GM08714 (cell line): ENCODE measurements at regions not wholly inside any gene's neighbourhood (a gene's known extent, or its start where the extent isn't known, plus 50 kb on each side); places are given as distances from the start of the nearest gene placed in this dataset.
"Not testable (repeated sequence)": the region's sequence is repeated elsewhere in the genome, so short reads cannot be mapped to it uniquely, and the experiment has no call there.

Experiments used
- H3K4me3 ChIP-seq: fragments of 200-500 bp; sonication (Bioruptor generic); 2 replicates; pipeline ENCODE4 v1.5.1; 2014; ENCODE audit warnings: mild to moderate bottlenecking, low read length, inconsistent platforms
- ZNF274 ChIP-seq: IDR thresholded peaks from 2 replicates; pipeline ENCODE4 v1.6.1; 2012; ENCODE audit warnings: mild to moderate bottlenecking, low read depth, low read length

DNA sequence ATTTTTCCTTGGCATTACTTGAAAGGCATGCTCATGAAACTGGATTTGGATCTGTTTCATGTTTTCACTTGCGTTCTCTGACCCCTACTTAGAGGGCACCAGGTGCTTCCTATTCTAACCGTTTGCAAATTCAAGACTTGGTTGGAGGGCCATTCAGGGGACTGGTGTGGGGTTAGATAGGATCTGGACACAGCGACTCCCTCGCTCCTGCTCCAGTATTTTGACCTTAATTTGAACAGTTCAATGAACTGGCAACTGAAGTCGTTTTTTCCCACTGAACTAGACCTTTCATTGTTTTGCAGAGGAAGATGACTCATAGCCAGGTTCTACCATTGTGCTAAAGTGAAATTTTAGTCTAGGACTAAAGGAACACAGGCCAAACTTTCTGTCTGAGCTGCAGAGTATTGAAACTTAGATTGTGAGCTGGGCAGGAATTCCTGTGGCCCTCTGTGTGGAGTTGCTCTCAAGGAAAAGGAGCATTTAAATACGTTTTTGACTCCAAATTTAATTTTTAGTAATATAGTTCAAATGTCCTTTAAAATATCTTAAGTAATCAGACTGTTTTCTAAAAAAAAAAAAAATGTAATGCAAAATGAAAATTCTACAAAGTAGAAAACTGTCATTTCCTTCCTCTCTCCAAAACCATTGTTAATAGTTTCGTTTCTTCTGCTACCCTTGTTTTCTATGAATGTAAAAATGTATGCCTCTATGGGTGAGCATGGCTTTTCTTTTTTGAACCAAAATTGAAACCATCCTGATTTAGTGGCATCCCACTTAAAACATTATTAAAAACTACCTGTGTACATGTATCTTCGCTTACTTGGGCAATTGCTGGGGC is 64.8 kb downstream of the UTRN start:
- H3K4me3 ChIP-seq: peak overlapping the region; percentile 34

DNA sequence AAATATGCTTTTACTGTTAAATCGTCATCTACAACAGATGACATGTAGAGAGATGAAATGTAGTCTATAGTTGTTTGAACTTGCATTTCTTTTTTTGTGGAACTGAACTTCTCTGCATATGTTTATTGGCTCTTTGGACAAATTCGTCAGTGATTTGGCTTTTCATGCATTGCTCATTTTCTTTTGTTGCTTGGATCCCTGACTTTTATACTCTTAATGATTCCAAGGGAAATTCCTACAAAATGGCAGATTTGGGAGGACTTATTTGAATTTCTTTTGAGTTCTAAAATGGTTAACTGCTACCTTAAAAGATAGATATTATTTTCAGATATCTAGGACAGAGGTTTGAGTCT is 65.4 kb downstream of the UTRN start:
- H3K4me3 ChIP-seq: no peak overlapping the region; the same call in 1 of the 2 replicates

More for the DNA sequence above, 64.8 kb downstream of the UTRN start:
- no peak for TF ChIP-seq ZNF274

DNA sequence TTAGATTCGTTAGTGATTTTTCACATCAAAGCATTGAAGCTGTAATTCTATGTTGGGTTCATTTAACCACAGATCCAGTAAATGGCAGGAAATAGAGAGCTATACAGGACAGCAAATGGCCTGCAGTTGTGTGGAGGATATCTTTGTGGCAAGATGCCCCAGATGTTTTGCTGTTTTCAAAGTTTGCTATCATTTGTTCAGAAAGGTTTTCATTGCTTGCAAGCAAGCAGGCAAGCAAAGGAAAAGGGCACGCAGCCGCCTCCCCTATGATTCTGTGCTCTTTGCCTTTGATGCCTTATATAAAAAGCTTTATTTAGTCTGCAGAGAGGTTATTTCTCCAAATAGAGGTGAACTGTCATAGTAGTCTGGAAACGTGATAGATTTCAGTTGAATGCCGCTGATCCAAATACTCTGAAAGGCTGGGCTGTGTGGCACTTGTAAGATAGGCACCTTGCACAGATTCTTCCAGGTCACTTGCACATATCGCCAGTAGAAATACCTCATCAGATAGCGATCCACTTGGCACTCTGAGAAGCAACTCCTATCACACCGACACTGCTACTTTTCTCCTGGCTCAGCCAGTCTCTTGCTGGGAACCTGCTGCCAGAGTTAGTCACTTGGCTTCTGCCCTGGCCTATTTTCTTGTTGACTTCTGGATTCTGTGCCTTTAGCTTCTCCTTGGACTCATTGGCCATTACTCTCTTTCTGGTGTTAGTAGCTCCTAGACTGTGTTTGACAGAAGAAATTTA is 66.4 kb downstream of the UTRN start:
- no peak for TF ChIP-seq ZNF274
- peak overlapping the region; percentile 71; the same call in 1 of the 2 replicates for H3K4me3 ChIP-seq

More for the DNA sequence above, 65.4 kb downstream of the UTRN start:
- TF ChIP-seq ZNF274: no peak

DNA sequence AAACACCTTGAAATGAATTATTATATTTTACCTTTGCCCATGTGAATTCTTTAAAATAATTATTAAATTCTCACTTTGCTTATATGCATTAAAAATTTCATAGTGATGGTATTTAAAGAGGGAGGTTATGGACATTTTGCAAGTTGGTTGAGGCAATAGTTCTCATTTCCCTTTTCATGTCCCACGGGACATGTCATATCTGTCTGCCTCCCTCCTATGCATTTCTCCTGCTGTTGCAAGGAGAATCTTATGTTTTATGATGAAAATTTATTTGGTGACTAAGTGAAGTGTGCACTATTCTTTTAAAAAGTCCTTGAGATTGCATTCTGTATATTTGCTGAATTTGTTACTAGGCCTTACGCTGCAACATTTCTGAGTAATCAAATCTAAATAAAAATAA is 67.2 kb downstream of the UTRN start:
- H3K4me3 ChIP-seq: no peak overlapping the region

DNA sequence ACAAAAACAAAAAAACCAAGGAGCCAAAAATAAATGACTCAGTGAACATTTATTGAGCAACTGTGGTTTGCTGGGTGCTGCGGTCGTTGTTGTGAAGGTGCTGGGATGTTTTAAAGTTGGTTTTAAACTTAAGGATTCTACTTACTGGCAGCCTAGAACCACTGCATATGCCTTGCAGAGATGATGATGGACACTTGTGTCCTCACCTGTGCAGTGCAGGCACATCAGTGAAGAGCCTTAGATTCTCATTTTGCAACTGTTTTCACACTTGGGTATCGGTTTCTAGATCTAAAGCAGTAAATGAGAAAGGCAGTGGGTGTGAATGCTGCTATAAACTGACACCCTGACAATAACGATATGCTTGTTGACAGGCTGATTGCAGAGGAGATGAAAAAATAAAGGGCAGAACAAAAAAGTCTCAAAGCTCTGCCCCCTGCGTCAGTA is 68.8 kb downstream of the UTRN start:
- H3K4me3 ChIP-seq: no peak overlapping the region; the same call in 1 of the 2 replicates
- TF ChIP-seq ZNF274: no peak

More for the DNA sequence above, 67.2 kb downstream of the UTRN start:
- TF ChIP-seq ZNF274: no peak

DNA sequence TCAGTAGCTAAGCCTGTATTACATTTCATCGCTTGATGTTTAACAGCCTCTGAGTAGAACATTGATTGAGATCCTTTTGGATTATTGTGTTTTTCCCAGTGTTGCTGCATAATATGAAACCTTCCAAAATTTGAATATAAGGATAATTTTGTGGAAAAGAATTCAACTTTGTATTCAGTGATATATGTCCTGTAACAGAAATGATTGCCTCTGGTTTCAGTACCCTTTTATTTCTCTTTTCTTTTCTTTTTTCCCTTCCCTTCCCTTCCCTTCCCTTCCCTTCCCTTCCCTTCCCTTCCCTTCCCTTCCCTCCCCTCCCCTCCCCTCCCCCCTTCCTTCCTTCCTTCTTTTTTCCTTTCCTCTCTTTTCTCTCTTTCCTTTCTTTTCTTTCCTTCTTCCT is 74.6 kb downstream of the UTRN start:
- H3K4me3 ChIP-seq: no peak overlapping the region
- no peak for TF ChIP-seq ZNF274

DNA sequence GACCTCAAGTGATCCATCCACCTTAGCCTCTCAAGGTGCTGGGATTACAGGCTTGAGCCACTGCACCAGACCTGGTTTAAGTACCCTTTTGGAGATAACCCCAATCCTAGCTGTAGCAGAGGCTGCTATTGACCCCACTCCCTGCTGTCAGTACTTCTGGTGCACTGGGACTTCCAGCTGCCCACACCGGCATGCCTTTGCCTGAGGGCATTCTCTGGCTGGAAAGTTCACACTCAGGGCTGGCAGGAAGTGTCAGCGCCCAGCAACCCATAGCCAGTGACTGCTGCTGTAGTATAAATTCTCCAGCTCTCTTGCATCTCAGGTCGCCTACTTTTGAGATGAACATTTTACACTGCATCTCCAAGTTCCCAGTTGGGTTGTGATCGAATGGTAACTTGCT is 75.3 kb downstream of the UTRN start:
- TF ChIP-seq ZNF274: no peak

DNA sequence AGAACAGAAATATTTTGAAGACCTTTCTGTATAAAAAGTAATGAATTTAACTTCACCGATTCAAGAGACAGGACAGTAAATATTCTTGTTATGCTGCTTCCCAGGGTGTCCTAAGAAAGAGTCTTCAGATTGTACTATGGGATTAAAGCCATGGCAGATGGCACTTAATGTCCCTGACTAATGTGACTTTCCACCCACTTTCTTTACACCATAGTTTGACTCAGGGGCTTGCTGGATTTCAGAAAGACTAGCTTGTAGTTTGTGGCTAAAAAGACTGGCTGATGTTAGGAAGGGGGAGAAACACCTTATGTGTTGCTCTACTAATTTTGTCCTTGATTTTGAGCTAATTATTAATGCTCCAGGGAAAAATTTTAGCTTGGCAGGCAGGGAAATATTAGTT is 75.9 kb downstream of the UTRN start:
- TF ChIP-seq ZNF274: no peak
- no peak overlapping the region for H3K4me3 ChIP-seq

More for the DNA sequence above, 75.3 kb downstream of the UTRN start:
- H3K4me3 ChIP-seq: no peak overlapping the region

DNA sequence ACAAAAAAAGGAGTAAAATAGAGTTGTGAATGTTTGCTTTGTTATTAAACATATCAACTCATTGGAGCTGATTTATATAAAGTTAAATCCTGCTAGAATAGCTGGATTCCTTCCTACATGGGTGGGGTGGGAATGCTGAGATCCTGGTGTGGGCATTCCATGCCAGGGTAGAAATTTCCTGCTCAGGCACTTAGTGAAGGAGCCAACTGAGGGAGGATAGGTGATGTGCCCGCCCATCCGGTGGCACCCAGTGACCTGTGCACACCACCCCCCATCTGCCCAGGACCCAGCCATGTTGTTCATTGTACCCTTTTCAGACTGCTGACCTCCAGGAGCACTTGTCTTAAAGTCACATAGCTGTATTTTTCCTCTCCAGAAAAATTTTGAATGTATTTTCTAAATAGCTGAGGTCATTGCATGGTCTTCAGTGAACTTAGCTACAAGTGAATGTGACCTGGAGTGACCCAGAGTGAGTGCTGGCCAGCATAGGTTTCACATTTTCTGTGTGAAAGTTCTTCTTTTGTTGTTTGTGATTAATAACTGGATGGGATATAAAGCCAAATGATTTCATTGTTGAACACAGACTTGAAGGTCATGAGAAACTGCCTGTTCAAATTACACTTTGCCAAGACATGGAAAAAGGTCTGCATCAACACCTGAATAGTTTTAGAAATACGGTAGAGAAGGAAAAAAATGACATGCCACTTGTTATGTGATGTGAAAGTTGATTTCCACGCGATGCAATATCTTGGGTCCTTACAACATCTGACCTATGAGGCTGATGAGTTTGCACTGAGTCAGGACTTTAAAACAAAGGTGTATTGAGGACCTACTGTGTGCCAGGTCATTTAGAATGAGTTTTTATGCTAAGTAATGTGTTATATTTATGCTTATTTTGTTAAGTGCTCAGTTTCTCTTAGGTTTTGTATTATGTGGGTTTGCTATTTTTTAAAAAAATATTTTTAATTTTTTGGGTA is 77.2 kb downstream of the UTRN start:
- no peak overlapping the region for H3K4me3 ChIP-seq
- no peak for TF ChIP-seq ZNF274

DNA sequence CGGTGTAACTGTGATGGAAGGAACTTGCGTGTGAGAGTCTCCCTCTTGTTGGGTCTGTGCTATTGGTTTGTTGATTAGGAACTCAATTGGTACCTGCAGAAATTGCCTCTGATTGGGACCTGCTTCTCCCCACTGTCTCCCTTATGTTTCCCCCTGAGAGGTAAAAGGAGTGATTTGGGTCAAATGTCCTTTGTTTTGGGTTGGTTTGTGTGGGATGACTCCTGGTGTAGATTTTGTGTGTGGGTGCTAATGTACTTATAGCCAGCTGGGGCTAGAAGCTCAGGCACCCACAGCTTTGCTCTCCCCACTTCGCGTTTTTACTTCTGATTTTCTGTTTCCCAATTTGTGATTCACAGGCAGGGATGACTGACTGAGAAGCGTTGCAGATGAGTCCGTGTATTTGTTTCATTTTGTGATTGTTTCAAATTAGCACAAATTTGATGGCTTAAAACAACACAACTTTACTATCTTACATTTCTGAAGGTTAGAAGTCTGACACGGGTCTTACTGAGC is 79.1 kb downstream of the UTRN start:
- TF ChIP-seq ZNF274: no peak
- H3K4me3 ChIP-seq: peak overlapping the region; percentile 35; the same call in 1 of the 2 replicates

DNA sequence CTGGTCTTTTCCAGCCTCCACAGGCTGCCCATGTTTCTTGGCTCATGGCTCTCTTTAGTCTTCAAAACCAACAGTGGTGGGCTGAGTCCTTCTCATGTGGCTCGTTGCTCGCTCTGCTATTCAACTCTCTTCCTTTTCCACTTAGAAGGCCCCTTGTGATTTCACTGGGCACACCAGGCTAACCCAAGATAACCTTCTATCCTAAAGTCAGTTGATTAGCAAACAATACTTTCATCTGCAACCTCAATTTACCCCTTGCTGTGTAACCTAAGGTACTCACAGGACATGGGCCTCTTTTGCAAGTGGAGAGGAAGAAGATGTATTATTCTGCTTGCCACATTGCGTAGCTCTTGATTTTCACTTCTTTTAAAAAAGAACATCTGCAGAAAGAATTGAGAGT is 79.6 kb downstream of the UTRN start:
- TF ChIP-seq ZNF274: no peak
- H3K4me3 ChIP-seq: peak overlapping the region; percentile 35; the same call in 1 of the 2 replicates

DNA sequence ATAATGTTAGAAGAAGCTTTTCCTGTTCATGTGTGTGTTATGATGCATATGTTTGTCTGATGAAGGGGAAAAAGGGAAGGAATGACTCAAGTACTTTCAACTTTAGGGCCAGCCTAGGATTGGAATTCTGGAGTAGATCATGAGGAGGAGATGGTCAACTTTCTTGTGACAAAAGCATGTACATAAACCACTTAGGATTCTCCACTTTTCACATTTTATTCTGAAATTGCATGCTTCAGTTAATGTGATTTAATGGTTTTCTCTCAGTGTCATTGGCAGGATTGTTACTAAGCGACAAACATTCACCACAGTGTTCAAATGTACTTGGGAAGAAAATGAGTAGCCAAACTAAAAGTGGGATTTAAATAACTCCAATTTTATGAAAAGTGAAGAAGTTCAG is 80.1 kb downstream of the UTRN start:
- no peak overlapping the region for H3K4me3 ChIP-seq
- TF ChIP-seq ZNF274: no peak

DNA sequence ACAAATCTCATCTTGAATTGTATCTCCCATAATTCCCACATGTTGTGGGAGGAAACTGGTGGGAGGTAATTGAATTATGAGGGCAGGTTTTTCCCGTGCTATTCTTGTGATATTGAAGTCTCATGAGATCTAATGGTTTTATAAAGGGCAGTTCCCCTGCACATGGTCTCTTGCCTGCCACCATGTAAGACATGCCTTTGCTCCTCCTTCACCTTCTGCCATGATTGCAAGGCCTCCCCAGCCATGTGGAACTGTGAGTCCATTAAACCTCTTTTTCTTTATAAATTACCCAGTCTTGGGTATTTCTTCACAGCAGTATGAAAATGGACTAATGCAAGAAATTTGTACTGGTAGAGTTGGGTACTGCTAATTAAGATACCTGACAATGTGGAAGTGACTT is 84.6 kb downstream of the UTRN start:
- not testable (repeated sequence) for H3K4me3 ChIP-seq

DNA sequence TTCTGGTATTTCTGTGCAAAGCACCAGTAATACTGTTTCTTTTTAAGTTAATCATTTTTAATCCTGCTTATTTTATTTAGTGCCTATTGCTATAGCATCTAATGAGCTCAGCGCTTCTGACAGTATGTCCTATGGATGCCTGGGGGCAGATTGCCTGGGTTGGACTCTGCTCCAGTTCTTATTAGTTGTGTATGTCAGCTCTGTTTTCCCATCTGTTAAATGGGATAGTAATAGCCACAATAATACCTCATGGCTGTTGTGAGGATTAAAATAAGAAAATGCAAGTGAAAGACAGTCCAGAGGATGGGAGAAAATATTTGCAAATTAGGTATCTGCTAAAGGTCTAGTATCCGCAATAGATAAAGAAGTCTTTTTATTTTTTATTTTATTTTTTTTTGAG is 87.0 kb downstream of the UTRN start:
- TF ChIP-seq ZNF274: no peak
- no peak overlapping the region for H3K4me3 ChIP-seq
